ENCODE measurements at regions not wholly inside any gene's neighbourhood (a gene's known extent, or its start where the extent isn't known, plus 50 kb on each side); places are given as distances from the start of the nearest gene placed in this dataset.

DNA sequence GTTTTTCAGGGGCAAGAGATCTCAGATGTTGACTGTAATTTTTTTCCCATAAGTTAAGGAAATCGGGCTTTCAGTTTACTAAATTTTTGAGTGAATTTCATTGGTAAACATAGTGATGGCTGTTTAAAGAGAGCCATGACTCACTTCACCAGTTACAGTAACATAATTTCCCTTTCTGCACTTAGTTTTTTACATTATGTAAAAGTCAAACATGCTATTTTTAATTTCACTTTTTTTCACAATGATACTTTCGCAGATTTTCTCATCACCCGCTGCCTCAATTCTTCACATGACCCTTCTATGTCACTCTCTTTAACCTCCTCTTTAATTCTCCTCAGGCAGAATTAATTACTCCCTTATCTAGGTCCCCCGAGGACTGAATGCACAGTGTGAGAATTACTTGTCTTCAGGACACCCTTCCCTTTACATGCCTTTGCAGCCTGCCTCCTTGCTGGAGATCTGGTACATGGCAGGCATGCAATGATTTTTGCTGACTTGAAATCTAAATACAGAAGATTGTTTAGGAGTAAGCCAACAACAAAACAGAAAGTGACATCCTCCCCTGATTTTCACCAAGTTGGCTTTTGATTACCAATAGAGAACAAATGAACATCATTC, 217.5 kb upstream of the S1PR3 start:
- Histone ChIP-seq H3K36me3 (ENCODE audit: control insufficient read depth, insufficient read depth, low read length) (no peaks in the 10 kb centered on the region), H3K27me3 (ENCODE audit: control insufficient read depth, insufficient read depth, low read length) (no peaks in the 10 kb centered on the region), H3K9ac (ENCODE audit: low read depth, low read length) (no peak overlapping the region), H3K9me3 (ENCODE audit: control insufficient read depth, insufficient read depth, low read length) (no peaks in the 10 kb centered on the region), H3K4me1 (ENCODE audit: control insufficient read depth, insufficient read depth, low read length) (no peaks in the 10 kb centered on the region), H3K4me3 (ENCODE audit: low read depth, low read length) (no peak overlapping the region)

DNA sequence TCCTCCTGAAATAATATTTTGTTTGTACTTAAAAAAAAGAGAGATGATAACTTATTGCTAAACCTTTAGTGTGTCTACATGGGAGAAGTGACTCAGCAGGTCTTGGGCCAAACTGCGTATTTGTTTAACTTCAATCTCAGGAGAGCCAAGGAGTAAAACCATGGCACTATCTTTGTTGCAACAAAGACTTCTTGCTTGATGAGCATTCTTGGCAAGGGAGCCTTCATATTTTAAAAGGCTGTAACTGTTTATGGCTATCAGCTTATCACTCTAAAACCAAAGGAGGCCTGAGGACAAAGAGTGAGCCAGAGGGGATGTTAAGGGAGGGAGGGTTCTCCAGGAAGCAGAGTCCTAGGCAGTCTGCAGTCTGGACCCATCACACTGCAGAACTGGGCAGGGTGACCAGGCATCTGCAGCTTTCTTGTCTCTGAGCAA, 216.2 kb upstream of the S1PR3 start:
- no peaks in the 10 kb centered on the region for H3K9me3 ChIP-seq (ENCODE audit: control insufficient read depth, insufficient read depth, low read length)
- H3K4me3 ChIP-seq (ENCODE audit: low read depth, low read length): no peak overlapping the region
- H3K9ac ChIP-seq (ENCODE audit: low read depth, low read length): no peak overlapping the region
- H3K36me3 ChIP-seq (ENCODE audit: control insufficient read depth, insufficient read depth, low read length): no peaks in the 10 kb centered on the region
- no peaks in the 10 kb centered on the region for H3K4me1 ChIP-seq (ENCODE audit: control insufficient read depth, insufficient read depth, low read length)
- no peaks in the 10 kb centered on the region for H3K27me3 ChIP-seq (ENCODE audit: control insufficient read depth, insufficient read depth, low read length)

DNA sequence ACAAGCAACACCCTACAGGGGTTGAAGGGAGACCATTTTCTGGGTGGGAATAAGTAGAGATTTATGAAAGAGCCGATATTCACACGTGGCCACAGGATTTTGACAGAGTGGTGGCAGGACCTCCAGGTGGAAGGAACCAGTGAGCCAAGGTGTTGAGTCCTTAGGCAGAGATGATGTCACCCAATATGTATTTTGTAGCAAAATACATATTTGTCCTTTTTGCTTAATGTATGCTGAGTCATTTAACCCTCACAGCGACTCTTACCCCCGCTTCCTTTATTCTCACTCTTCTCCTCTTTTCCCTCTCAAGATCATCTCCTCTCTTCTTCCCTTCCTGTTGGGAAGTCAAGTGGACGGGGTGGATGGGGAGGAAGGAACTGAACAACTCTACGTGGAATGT, 215.7 kb upstream of the S1PR3 start:
- Histone ChIP-seq H3K9me3 (ENCODE audit: control insufficient read depth, insufficient read depth, low read length) (no peaks in the 10 kb centered on the region), H3K9ac (ENCODE audit: low read depth, low read length) (no peak overlapping the region), H3K4me1 (ENCODE audit: control insufficient read depth, insufficient read depth, low read length) (no peaks in the 10 kb centered on the region), H3K27me3 (ENCODE audit: control insufficient read depth, insufficient read depth, low read length) (no peaks in the 10 kb centered on the region), H3K36me3 (ENCODE audit: control insufficient read depth, insufficient read depth, low read length) (no peaks in the 10 kb centered on the region), H3K4me3 (ENCODE audit: low read depth, low read length) (no peak overlapping the region)

DNA sequence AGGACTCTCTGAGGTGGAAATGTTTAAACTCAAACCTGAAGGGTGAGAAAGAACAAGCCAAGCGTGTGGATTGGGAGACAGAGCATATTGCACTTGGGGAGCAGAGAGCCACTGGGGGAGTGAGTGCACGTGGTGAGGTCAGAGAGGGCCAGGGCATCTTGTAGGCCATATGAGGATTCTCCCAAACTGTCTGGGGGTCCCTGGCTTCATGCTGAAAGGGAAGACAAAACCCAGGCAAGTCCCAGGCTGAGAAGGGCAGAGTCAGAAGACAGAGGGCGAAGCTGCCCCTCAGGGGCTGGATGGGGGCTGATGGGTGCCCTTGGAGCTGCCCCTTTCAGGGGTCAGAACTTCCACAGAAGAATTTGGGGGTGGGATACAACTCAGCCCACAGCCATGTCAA, 215.3 kb upstream of the S1PR3 start:
- Histone ChIP-seq H3K4me3 (ENCODE audit: low read depth, low read length) (no peak overlapping the region), H3K4me1 (ENCODE audit: control insufficient read depth, insufficient read depth, low read length) (no peaks in the 10 kb centered on the region), H3K9me3 (ENCODE audit: control insufficient read depth, insufficient read depth, low read length) (no peaks in the 10 kb centered on the region), H3K36me3 (ENCODE audit: control insufficient read depth, insufficient read depth, low read length) (no peaks in the 10 kb centered on the region), H3K27me3 (ENCODE audit: control insufficient read depth, insufficient read depth, low read length) (no peaks in the 10 kb centered on the region), H3K9ac (ENCODE audit: low read depth, low read length) (no peak overlapping the region)

DNA sequence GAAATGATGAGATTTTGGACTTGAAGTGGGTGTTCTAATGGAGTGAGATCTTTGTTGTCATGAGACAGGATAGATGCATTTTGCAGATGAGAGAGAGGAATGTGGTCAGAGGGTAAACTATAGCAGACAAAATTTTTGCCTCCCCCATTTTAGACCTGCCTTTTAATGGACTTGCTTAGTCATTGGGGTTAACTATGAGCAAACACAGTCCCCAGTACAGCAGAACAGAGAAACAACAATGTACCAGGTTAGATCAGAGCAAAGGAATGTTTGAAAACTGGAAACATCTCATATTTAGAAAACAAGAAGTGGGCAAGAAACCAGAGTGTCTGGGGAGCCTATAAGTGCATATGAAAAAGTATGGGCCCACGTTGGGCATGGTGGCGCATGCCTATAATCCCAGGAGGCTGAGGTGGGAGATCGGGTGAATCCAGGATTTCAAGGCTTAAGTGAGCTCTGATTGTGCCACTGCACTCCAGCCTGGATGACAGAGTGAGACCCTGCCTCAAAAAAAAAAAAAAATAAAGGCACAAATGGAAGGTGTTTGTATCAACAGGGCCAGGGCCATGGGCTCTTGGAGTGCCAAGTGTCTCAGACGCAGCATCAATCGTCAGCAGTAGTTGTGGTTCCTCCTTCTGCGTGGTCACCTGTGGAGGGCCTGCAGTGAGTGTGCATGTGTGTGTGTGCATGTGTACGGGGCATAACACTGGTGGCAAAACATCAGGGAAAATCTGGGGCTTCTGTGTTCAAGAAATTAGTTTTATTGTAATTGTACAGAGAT, 214.4 kb upstream of the S1PR3 start:
- no peak overlapping the region for H3K9ac ChIP-seq (ENCODE audit: low read depth, low read length)
- H3K36me3 ChIP-seq (ENCODE audit: control insufficient read depth, insufficient read depth, low read length): no peaks in the 10 kb centered on the region
- H3K27me3 ChIP-seq (ENCODE audit: control insufficient read depth, insufficient read depth, low read length): no peaks in the 10 kb centered on the region
- H3K4me1 ChIP-seq (ENCODE audit: control insufficient read depth, insufficient read depth, low read length): peaks cover under 1% of the 10 kb centered on the region
- no peaks in the 10 kb centered on the region for H3K9me3 ChIP-seq (ENCODE audit: control insufficient read depth, insufficient read depth, low read length)
- H3K4me3 ChIP-seq (ENCODE audit: low read depth, low read length): no peak overlapping the region

DNA sequence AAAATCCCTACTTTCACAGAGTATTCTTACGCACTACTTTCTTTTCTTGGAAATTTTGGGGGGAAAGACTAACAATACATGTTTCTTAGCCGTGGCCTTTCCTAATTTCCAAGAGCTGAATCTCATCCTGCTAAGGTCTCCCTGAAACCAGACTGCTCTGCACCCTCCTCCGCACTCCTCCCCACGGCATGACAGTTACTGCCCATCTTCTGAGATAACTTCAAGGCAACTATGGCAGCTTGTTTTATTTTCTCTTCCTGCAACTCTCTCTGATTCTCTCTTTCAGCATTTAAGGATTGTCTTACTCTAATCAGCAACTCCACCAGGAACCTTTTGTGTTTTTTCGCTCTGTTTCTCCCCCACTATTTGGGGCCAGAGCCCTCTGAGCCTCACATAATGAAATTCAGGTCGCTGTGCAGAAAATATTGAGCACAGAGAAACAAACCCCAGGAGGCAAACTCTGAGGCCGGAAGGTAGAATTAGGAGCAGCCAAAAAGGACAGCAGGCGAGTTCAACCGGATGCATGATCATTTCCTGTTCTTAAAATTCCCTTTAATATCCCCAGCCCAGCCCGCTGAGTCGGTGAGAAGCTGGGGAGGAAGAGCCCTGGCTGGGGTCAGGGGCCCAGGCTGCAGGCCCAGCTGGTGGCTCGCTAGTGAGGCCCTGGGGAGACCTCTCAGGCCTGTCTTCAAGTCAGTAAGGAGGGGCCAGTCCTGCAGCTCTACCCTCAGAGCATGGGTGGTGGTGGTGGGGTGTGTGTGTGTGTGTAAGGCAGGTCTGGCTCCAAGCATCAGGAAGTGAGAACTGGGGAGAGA, 213.6 kb upstream of the S1PR3 start:
- no peak overlapping the region for H3K4me3 ChIP-seq (ENCODE audit: low read depth, low read length)
- H3K36me3 ChIP-seq (ENCODE audit: control insufficient read depth, insufficient read depth, low read length): no peaks in the 10 kb centered on the region
- H3K9ac ChIP-seq (ENCODE audit: low read depth, low read length): no peak overlapping the region
- no peaks in the 10 kb centered on the region for H3K9me3 ChIP-seq (ENCODE audit: control insufficient read depth, insufficient read depth, low read length)
- no peaks in the 10 kb centered on the region for H3K27me3 ChIP-seq (ENCODE audit: control insufficient read depth, insufficient read depth, low read length)
- peaks cover 2% of the 10 kb centered on the region for H3K4me1 ChIP-seq (ENCODE audit: control insufficient read depth, insufficient read depth, low read length)

DNA sequence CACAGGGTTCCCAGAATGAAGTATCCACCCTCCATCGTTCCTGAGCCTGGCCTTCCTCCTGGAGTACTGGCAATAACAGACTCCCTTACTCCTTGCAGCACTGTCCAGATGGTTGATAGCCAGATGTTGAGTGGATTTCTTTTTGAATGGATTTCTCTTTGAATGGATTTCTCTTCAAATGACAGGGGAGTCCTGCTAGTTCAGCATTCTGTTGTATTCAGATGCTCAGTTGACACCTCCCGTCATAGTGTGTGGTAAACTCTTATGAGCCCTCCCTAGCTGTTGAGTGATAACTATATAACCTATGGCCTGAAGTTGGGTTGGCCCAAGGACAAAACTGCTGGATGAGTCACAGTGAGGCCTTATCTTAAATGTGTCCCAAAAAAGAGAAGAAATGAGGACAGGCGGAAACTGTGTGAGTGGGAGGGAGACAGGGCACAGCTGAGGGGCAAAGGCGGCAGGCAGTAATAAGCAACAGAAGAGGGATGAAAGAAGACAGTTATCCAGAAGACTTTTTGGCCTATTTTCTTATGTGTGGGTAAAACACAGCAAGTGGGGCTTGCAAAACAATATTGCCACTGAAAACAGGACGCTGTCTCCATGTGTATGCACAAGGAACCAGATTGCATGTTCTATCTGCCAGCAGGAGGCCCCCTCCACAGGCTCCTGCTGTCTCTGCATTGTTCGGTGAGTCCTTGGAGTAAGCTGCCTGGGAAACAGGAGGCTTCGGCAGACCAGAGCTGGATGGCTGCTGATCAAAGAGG, 209.5 kb upstream of the S1PR3 start:
- Histone ChIP-seq H3K9ac (ENCODE audit: low read depth, low read length) (no peak overlapping the region), H3K4me1 (ENCODE audit: control insufficient read depth, insufficient read depth, low read length) (peaks cover 2% of the 10 kb centered on the region), H3K9me3 (ENCODE audit: control insufficient read depth, insufficient read depth, low read length) (no peaks in the 10 kb centered on the region), H3K4me3 (ENCODE audit: low read depth, low read length) (no peak overlapping the region), H3K36me3 (ENCODE audit: control insufficient read depth, insufficient read depth, low read length) (no peaks in the 10 kb centered on the region), H3K27me3 (ENCODE audit: control insufficient read depth, insufficient read depth, low read length) (no peaks in the 10 kb centered on the region)

DNA sequence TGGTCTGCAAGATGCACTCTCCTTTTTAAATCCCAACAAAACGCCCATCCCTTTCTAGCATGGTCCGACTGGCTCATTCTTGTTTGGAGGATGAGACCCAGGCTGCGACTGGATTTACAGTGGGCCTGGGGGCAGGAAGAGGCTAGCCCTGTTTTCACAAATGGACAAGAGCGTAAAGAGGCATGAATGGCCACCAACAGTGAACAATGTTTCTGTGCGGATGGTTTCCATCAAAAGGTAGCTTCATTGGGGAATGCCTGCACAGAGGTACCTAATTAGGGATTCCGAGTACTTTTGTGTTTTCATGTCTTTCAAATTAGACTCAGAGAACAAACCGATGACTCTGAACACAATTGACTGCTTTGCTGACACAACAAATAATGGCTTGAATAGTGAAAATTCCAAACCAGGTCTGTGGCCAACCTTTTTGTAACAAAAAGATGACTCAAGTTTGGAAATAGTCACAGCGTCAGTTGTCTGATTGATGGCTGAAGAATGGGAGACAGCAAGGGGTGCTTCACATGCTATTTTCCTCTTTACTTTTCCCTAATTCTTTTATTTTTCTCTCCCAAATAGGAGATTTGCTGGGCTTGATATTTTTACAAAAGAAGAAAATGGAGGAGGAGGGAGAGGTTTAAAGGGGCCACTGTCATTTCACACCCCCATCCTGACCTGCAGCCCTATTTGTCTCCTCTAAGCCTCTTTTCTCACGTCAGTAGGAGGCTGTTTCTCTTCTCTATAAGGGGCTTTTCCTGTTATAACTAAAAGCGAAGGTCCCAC, 208.1 kb upstream of the S1PR3 start:
- no peak overlapping the region for H3K9ac ChIP-seq (ENCODE audit: low read depth, low read length)
- H3K9me3 ChIP-seq (ENCODE audit: control insufficient read depth, insufficient read depth, low read length): no peaks in the 10 kb centered on the region
- H3K4me3 ChIP-seq (ENCODE audit: low read depth, low read length): no peak overlapping the region
- H3K27me3 ChIP-seq (ENCODE audit: control insufficient read depth, insufficient read depth, low read length): no peaks in the 10 kb centered on the region
- H3K4me1 ChIP-seq (ENCODE audit: control insufficient read depth, insufficient read depth, low read length): peaks cover 2% of the 10 kb centered on the region
- H3K36me3 ChIP-seq (ENCODE audit: control insufficient read depth, insufficient read depth, low read length): no peaks in the 10 kb centered on the region

DNA sequence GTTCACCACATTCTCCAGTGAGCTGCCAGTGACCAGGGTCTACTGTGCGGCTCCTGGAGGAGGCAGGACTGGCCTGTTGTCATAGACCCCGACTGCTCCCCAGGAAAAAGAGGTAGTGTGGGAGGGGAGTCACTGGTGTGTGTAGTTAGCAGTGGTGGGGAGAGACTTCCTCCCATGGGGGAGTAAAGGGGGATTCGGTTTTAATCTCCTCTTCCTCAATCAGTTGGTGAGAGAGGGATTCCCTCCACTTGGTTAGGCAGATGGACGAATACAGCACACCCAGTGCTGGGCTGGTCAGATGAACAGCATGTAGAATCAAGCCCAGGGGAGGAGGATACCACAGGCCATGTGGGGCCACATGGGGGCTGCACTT, 207.6 kb upstream of the S1PR3 start:
- H3K9ac ChIP-seq (ENCODE audit: low read depth, low read length): no peak overlapping the region
- H3K4me1 ChIP-seq (ENCODE audit: control insufficient read depth, insufficient read depth, low read length): peaks cover 2% of the 10 kb centered on the region
- H3K27me3 ChIP-seq (ENCODE audit: control insufficient read depth, insufficient read depth, low read length): no peaks in the 10 kb centered on the region
- H3K36me3 ChIP-seq (ENCODE audit: control insufficient read depth, insufficient read depth, low read length): no peaks in the 10 kb centered on the region
- no peaks in the 10 kb centered on the region for H3K9me3 ChIP-seq (ENCODE audit: control insufficient read depth, insufficient read depth, low read length)
- H3K4me3 ChIP-seq (ENCODE audit: low read depth, low read length): no peak overlapping the region

DNA sequence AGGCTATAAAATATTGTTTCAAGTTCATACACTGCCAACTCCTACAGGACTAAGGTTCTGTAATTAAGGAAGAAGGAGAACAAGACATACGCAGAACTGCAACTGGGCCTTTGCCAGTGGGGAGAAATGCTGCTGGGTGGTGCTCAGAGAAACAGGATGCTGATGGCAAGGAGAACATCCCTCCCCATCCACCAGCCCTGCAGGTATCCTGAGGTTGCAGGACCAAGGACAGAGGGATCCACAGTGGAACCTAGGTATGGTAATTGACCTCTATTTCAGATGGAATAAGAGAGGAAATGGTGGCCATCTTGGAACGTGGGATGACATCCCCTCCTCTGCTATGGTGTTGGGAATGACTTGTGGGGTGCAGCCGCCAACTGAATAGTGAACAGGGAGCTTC, 206.3 kb upstream of the S1PR3 start:
- no peaks in the 10 kb centered on the region for H3K36me3 ChIP-seq (ENCODE audit: control insufficient read depth, insufficient read depth, low read length)
- H3K4me3 ChIP-seq (ENCODE audit: low read depth, low read length): no peak overlapping the region
- no peak overlapping the region for H3K9ac ChIP-seq (ENCODE audit: low read depth, low read length)
- H3K4me1 ChIP-seq (ENCODE audit: control insufficient read depth, insufficient read depth, low read length): peaks cover 2% of the 10 kb centered on the region
- H3K9me3 ChIP-seq (ENCODE audit: control insufficient read depth, insufficient read depth, low read length): no peaks in the 10 kb centered on the region
- H3K27me3 ChIP-seq (ENCODE audit: control insufficient read depth, insufficient read depth, low read length): no peaks in the 10 kb centered on the region

All from iPS-15b (cell line).